ENCODE measurements at regions not wholly inside any gene's neighbourhood (a gene's known extent, or its start where the extent isn't known, plus 50 kb on each side); places are given as distances from the start of the nearest gene placed in this dataset.

DNA sequence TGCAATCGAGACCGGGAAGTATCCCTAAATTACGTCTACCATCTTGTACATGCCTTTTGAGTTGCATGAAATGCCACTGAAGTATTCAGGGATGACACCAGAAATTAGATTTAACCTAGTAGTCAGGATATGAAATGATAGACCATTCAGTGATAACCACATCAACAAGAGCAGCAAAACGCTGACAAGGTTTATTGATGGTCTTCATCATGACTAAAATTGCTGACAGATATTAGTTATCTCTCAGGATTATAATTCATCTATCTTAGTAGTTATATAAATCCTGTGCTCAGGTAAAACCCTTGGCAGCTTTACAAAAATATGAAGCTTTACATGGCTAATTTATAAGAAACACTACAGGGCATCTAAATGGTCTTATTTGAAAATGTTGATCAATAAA is 1104.7 kb downstream of the EFNA5 start:
- Histone ChIP-seq H3K27ac (no peak overlapping the region), H3K36me3 (ENCODE audit: insufficient read depth, low read length) (no peaks in the 10 kb centered on the region), H3K4me3 (no peak overlapping the region), H3K9ac (ENCODE audit: insufficient read length) (no peak overlapping the region), H3K9me3 (ENCODE audit: low read depth, low read length) (no peaks in the 10 kb centered on the region)
- no peak for DNase-seq (ENCODE audit: low read depth, low spot score)
- TF ChIP-seq EZH2 (IDR thresholded peaks at IDR 0.05) (no peak), POLR2AphosphoS5 (IDR thresholded peaks at IDR 0.05; ENCODE audit: borderline replicate concordance, low read depth, low read length) (no peak), FOXP2 (optimal IDR thresholded peaks at IDR 0.05; ENCODE audit: control extremely low read depth, extremely low read length, insufficient read depth) (no peak)

DNA sequence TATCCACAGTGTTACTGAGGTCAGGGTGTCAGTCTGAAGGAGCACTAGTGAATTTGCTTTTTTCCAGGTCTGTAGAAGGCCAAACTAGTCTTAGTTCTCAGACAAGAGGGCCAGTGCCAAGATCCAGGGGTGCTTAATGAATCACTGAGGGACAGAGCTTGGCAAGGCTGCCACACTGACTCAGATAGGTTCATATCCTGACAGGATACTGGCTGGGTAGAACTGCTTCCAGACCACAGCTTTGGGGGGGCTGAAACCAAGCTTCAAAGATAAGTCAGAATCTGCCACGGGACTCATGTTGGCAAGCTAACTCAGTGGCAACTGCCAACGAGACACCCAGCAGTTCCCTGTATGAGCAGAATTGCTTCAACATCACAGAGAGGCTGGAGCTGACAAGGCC is 1125.4 kb downstream of the EFNA5 start:
- H3K9ac ChIP-seq (ENCODE audit: insufficient read length): no peak overlapping the region
- H3K36me3 ChIP-seq (ENCODE audit: insufficient read depth, low read length): no peaks in the 10 kb centered on the region
- H3K9me3 ChIP-seq (ENCODE audit: low read depth, low read length): peaks cover 8% of the 10 kb centered on the region; the same call in 1 of the 2 replicates
- no peak for TF ChIP-seq EZH2 (IDR thresholded peaks at IDR 0.05)
- TF ChIP-seq FOXP2 (optimal IDR thresholded peaks at IDR 0.05; ENCODE audit: control extremely low read depth, extremely low read length, insufficient read depth): no peak
- TF ChIP-seq POLR2AphosphoS5 (IDR thresholded peaks at IDR 0.05; ENCODE audit: borderline replicate concordance, low read depth, low read length): no peak
- DNase-seq (ENCODE audit: low read depth, low spot score): no peak
- no peak overlapping the region for H3K4me3 ChIP-seq
- no peak overlapping the region for H3K27ac ChIP-seq

DNA sequence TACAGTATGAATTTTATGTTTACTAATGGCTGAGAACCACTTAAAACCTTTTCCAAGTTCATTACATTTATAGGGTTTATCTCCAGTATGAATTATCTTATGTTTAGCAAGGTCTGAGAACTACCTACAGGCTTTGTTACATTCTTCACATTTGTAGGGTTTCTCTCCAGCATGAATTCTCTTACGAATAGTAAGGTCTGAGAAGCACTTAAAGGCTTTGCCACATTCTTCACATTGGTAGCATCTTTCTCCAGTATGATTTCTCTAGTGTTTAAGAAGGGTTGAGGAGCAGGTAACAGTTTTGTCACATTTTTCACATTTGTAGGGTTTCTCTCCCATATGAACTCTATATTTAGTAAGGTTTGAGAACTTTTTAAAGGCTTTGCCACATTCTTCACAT is 1127.4 kb downstream of the EFNA5 start:
- TF ChIP-seq FOXP2 (optimal IDR thresholded peaks at IDR 0.05; ENCODE audit: control extremely low read depth, extremely low read length, insufficient read depth) (no peak), EZH2 (IDR thresholded peaks at IDR 0.05) (no peak), POLR2AphosphoS5 (IDR thresholded peaks at IDR 0.05; ENCODE audit: borderline replicate concordance, low read depth, low read length) (no peak)
- Histone ChIP-seq H3K9me3 (ENCODE audit: low read depth, low read length) (peaks cover 8% of the 10 kb centered on the region; the same call in 1 of the 2 replicates), H3K4me3 (no peak overlapping the region), H3K9ac (ENCODE audit: insufficient read length) (no peak overlapping the region), H3K36me3 (ENCODE audit: insufficient read depth, low read length) (no peaks in the 10 kb centered on the region), H3K27ac (no peak overlapping the region)
- DNase-seq (ENCODE audit: low read depth, low spot score): no peak

DNA sequence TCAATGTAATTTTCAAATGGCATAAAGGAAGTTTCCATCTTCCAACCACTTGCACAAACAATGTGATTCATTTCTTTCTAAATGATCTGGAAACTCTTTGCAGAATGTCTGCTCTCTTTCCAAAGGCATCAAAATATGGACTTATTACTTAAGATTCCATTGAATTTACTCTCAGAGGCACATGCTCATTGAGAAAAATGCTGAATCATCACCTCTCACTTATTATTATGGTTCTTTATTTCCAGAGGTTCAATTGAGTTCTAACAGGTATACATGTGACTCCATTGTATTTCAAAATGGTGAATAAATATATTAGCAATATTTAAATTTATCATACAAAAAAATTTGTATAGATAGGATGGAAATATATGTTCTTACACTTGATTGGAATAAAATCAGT is 1140.6 kb downstream of the EFNA5 start:
- no peaks in the 10 kb centered on the region for H3K36me3 ChIP-seq (ENCODE audit: insufficient read depth, low read length)
- no peak overlapping the region for H3K27ac ChIP-seq
- no peak overlapping the region for H3K9ac ChIP-seq (ENCODE audit: insufficient read length)
- H3K4me3 ChIP-seq: no peak overlapping the region
- H3K9me3 ChIP-seq (ENCODE audit: low read depth, low read length): no peaks in the 10 kb centered on the region
- no peak for DNase-seq (ENCODE audit: low read depth, low spot score)
- TF ChIP-seq POLR2AphosphoS5 (IDR thresholded peaks at IDR 0.05; ENCODE audit: borderline replicate concordance, low read depth, low read length): no peak
- TF ChIP-seq FOXP2 (optimal IDR thresholded peaks at IDR 0.05; ENCODE audit: control extremely low read depth, extremely low read length, insufficient read depth): no peak
- TF ChIP-seq EZH2 (IDR thresholded peaks at IDR 0.05): no peak

DNA sequence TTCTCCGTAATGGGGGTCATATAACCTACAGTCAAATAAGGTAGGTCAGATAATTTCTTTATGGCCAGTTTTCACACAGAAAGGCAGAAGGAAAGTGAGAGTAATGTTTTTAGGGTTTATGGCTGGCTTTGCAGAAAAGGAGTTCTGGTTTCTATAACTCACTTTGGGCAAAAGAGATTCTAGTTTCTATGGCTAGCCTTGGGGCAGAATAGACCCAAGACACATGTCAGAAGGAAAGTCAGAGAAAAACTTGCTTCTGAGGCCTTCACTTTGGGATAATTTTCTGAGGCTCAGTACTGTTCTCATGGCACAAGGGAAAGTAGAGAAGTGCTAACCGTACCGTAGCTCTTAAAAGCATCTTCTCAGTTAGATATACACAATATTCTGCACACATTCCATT is 1145.3 kb downstream of the EFNA5 start:
- no peak overlapping the region for H3K4me3 ChIP-seq
- H3K36me3 ChIP-seq (ENCODE audit: insufficient read depth, low read length): no peaks in the 10 kb centered on the region
- no peak for TF ChIP-seq EZH2 (IDR thresholded peaks at IDR 0.05)
- no peak for TF ChIP-seq POLR2AphosphoS5 (IDR thresholded peaks at IDR 0.05; ENCODE audit: borderline replicate concordance, low read depth, low read length)
- TF ChIP-seq FOXP2 (optimal IDR thresholded peaks at IDR 0.05; ENCODE audit: control extremely low read depth, extremely low read length, insufficient read depth): no peak
- no peak for DNase-seq (ENCODE audit: low read depth, low spot score)
- H3K9me3 ChIP-seq (ENCODE audit: low read depth, low read length): no peaks in the 10 kb centered on the region
- H3K27ac ChIP-seq: no peak overlapping the region
- H3K9ac ChIP-seq (ENCODE audit: insufficient read length): no peak overlapping the region

DNA sequence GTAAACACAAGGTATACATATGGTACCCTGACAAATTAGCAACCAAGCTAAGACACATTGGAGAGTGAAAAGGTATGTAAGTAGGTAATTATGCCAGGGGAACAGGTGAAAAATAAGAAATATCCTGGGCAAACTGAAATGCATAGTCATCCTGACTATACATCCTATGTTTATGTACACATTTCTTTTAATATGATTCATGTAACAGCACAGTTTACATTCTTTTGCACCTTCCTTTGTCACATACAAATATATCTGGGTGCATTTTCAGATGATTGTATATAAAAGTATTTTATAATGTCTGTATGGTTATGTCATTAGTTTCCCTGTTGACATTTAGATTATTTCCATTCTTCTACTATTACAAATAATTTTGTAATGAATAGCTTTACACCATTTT is 1146.9 kb downstream of the EFNA5 start:
- no peak for DNase-seq (ENCODE audit: low read depth, low spot score)
- TF ChIP-seq POLR2AphosphoS5 (IDR thresholded peaks at IDR 0.05; ENCODE audit: borderline replicate concordance, low read depth, low read length): no peak
- no peak for TF ChIP-seq FOXP2 (optimal IDR thresholded peaks at IDR 0.05; ENCODE audit: control extremely low read depth, extremely low read length, insufficient read depth)
- TF ChIP-seq EZH2 (IDR thresholded peaks at IDR 0.05): no peak

DNA sequence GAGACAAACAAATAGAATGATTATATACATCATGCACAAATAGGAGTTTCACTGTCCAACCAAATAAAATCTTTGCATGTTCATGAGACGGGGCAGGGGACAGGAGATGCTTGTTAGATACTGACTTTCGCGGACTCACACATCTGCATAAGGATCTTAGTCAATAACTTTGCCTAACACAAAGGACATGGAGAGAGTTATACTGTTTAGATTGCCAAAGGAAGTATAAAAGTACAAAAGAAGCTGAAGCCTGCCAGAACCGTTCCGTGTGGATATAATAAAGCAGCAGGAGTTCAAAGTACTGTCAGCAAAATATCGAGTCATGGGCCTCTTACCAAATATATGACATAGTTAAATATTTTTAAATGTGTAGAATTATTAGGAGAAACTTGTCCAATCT is 1148.4 kb downstream of the EFNA5 start:
- H3K27ac ChIP-seq: peak overlapping the region; percentile 77; the same call in 1 of the 2 replicates
- DNase-seq (ENCODE audit: low read depth, low spot score): peak; percentile 86
- TF ChIP-seq EZH2 (IDR thresholded peaks at IDR 0.05) (no peak), FOXP2 (optimal IDR thresholded peaks at IDR 0.05; ENCODE audit: control extremely low read depth, extremely low read length, insufficient read depth) (no peak), POLR2AphosphoS5 (IDR thresholded peaks at IDR 0.05; ENCODE audit: borderline replicate concordance, low read depth, low read length) (peak; percentile 37; the same call in 1 of the 2 replicates)
- no peaks in the 10 kb centered on the region for H3K9me3 ChIP-seq (ENCODE audit: low read depth, low read length)
- H3K36me3 ChIP-seq (ENCODE audit: insufficient read depth, low read length): no peaks in the 10 kb centered on the region
- H3K4me3 ChIP-seq: peak overlapping the region; percentile 56
- H3K9ac ChIP-seq (ENCODE audit: insufficient read length): no peak overlapping the region

More for the DNA sequence above, 1146.9 kb downstream of the EFNA5 start:
- Histone ChIP-seq H3K9me3 (ENCODE audit: low read depth, low read length) (no peaks in the 10 kb centered on the region), H3K4me3 (no peak overlapping the region), H3K27ac (no peak overlapping the region), H3K36me3 (ENCODE audit: insufficient read depth, low read length) (no peaks in the 10 kb centered on the region), H3K9ac (ENCODE audit: insufficient read length) (no peak overlapping the region)

DNA sequence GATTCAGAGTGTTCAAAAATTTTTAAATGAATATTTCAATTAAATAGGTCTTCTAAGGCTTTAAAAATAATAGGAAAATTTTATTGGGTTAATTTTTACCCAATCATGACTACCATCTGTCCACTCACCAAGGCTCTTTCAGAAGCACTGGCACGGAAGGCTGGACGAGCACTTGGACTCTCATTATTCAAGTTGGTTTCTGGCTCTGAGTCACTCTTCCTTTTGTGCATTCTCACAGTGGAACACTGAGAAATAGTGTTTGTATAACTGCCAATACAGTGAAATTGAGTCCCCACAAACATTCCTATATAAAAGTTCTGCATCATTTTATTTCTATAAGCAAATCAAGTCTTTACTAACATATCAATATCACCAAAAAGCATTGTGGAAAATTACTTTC is 1149.0 kb downstream of the EFNA5 start:
- no peak overlapping the region for H3K27ac ChIP-seq
- no peaks in the 10 kb centered on the region for H3K36me3 ChIP-seq (ENCODE audit: insufficient read depth, low read length)
- no peak for DNase-seq (ENCODE audit: low read depth, low spot score)
- no peak for TF ChIP-seq EZH2 (IDR thresholded peaks at IDR 0.05)
- TF ChIP-seq POLR2AphosphoS5 (IDR thresholded peaks at IDR 0.05; ENCODE audit: borderline replicate concordance, low read depth, low read length): no peak
- no peak for TF ChIP-seq FOXP2 (optimal IDR thresholded peaks at IDR 0.05; ENCODE audit: control extremely low read depth, extremely low read length, insufficient read depth)
- no peak overlapping the region for H3K9ac ChIP-seq (ENCODE audit: insufficient read length)
- H3K4me3 ChIP-seq: 0 out of 2 replicates have a peak overlapping the region, but pooled peaks have one; percentile 56
- no peaks in the 10 kb centered on the region for H3K9me3 ChIP-seq (ENCODE audit: low read depth, low read length)

DNA sequence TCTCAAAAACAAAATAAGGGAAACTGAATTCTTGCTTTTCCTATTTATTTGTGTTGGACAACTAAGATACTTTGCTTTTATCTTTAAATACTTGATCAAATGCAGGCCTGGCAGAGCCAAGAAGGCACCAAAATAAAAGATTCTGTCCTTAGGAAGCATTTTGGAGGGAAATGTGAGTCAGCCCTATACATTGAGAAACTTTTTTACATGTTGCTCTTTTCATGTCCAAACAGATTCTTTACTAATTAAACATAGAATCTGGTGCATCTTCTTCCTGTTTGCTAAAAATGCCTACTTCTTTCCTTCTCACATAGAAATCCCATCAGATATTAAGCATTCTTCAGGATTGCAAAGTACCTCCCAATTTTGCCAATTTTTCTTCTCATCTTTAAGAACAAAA is 1160.4 kb downstream of the EFNA5 start:
- Histone ChIP-seq H3K4me3 (no peak overlapping the region), H3K9me3 (ENCODE audit: low read depth, low read length) (no peaks in the 10 kb centered on the region), H3K9ac (ENCODE audit: insufficient read length) (no peak overlapping the region), H3K27ac (no peak overlapping the region), H3K36me3 (ENCODE audit: insufficient read depth, low read length) (no peaks in the 10 kb centered on the region)
- TF ChIP-seq EZH2 (IDR thresholded peaks at IDR 0.05) (no peak), FOXP2 (optimal IDR thresholded peaks at IDR 0.05; ENCODE audit: control extremely low read depth, extremely low read length, insufficient read depth) (no peak), POLR2AphosphoS5 (IDR thresholded peaks at IDR 0.05; ENCODE audit: borderline replicate concordance, low read depth, low read length) (no peak)
- no peak for DNase-seq (ENCODE audit: low read depth, low spot score)

Data from SK-N-MC (cell line).